ENCODE measurements at regions not wholly inside any gene's neighbourhood (a gene's known extent, or its start where the extent isn't known, plus 50 kb on each side); places are given as distances from the start of the nearest gene placed in this dataset.

- no peaks in the 10 kb centered on the region for H4K20me1 ChIP-seq (ENCODE audit: control insufficient read depth, extremely low read depth, insufficient read depth, low read length)
- H2AFZ ChIP-seq (ENCODE audit: low read length), result peak overlapping the region; percentile 20
- H3K4me2 ChIP-seq (ENCODE audit: extremely low read depth, insufficient read depth, low read length), result peak overlapping the region; percentile 28
- no peaks in the 10 kb centered on the region for H3K79me2 ChIP-seq (ENCODE audit: control insufficient read depth, insufficient read depth, low read length)
- H3K9me3 ChIP-seq (ENCODE audit: control insufficient read depth, insufficient read depth, low read depth, low read length), result no peaks in the 10 kb centered on the region
- TF ChIP-seq EZH2 (IDR thresholded peaks at IDR 0.05; ENCODE audit: low read length, missing control alignments), result no peak
- TF ChIP-seq CTCF (conservative IDR thresholded peaks at IDR 0.05 in 1 of 2, IDR thresholded peaks at IDR 0.05 in 1 of 2; ENCODE audit: low read depth in 1 of 2, low read length in 2 of 2), result no peak
- H3K4me3 ChIP-seq (replicated peaks in 1 of 4; ENCODE audit: control extremely low read depth in 1 of 4, insufficient read depth in 1 of 4, low read depth in 3 of 4, low read length in 4 of 4), result no peak overlapping the region
- H3K4me1 ChIP-seq (ENCODE audit: control insufficient read depth, extremely low read depth, insufficient read depth, low read length), result no peaks in the 10 kb centered on the region
- H3K27ac ChIP-seq (ENCODE audit: insufficient read depth, low read length), result no peak overlapping the region
- no peaks in the 10 kb centered on the region for H3K27me3 ChIP-seq (ENCODE audit: control insufficient read depth, insufficient read depth, low read length)
- no peak overlapping the region for H3K9ac ChIP-seq (ENCODE audit: insufficient read depth, low read length)
- DNase-seq (ENCODE audit: low read depth in 2 of 2), result no peak
- H3K36me3 ChIP-seq (ENCODE audit: control insufficient read depth, insufficient read depth, low read length), result no peaks in the 10 kb centered on the region
These were observed 267.8 kb downstream of the SHOX2 start for GRCh38 chr3:157838457-157838856.

GRCh38 chr3:157837336-157837735, 268.9 kb downstream of the SHOX2 start:
- peak in 1 of 2 donors; percentile 6 for DNase-seq (ENCODE audit: low read depth in 2 of 2)
- Histone ChIP-seq H2AFZ (ENCODE audit: low read length) (no peak overlapping the region), H3K36me3 (ENCODE audit: control insufficient read depth, insufficient read depth, low read length) (no peaks in the 10 kb centered on the region), H3K4me3 (replicated peaks in 1 of 4; ENCODE audit: control extremely low read depth in 1 of 4, insufficient read depth in 1 of 4, low read depth in 3 of 4, low read length in 4 of 4) (no peak overlapping the region), H3K9ac (ENCODE audit: insufficient read depth, low read length) (no peak overlapping the region), H3K4me1 (ENCODE audit: control insufficient read depth, extremely low read depth, insufficient read depth, low read length) (no peaks in the 10 kb centered on the region), H3K79me2 (ENCODE audit: control insufficient read depth, insufficient read depth, low read length) (no peaks in the 10 kb centered on the region), H4K20me1 (ENCODE audit: control insufficient read depth, extremely low read depth, insufficient read depth, low read length) (no peaks in the 10 kb centered on the region), H3K27ac (ENCODE audit: insufficient read depth, low read length) (no peak overlapping the region), H3K27me3 (ENCODE audit: control insufficient read depth, insufficient read depth, low read length) (no peaks in the 10 kb centered on the region), H3K9me3 (ENCODE audit: control insufficient read depth, insufficient read depth, low read depth, low read length) (no peaks in the 10 kb centered on the region), H3K4me2 (ENCODE audit: extremely low read depth, insufficient read depth, low read length) (no peak overlapping the region)
- TF ChIP-seq EZH2 (IDR thresholded peaks at IDR 0.05; ENCODE audit: low read length, missing control alignments) (no peak), CTCF (conservative IDR thresholded peaks at IDR 0.05 in 1 of 2, IDR thresholded peaks at IDR 0.05 in 1 of 2; ENCODE audit: low read depth in 1 of 2, low read length in 2 of 2) (no peak)

GRCh38 chr3:157836022-157836421, 270.2 kb downstream of the SHOX2 start:
- Histone ChIP-seq H3K79me2 (ENCODE audit: control insufficient read depth, insufficient read depth, low read length) (no peaks in the 10 kb centered on the region), H3K4me2 (ENCODE audit: extremely low read depth, insufficient read depth, low read length) (peak overlapping the region; percentile 17), H3K9me3 (ENCODE audit: control insufficient read depth, insufficient read depth, low read depth, low read length) (no peaks in the 10 kb centered on the region), H4K20me1 (ENCODE audit: control insufficient read depth, extremely low read depth, insufficient read depth, low read length) (no peaks in the 10 kb centered on the region), H3K27me3 (ENCODE audit: control insufficient read depth, insufficient read depth, low read length) (no peaks in the 10 kb centered on the region), H2AFZ (ENCODE audit: low read length) (peak overlapping the region; percentile 47), H3K36me3 (ENCODE audit: control insufficient read depth, insufficient read depth, low read length) (no peaks in the 10 kb centered on the region), H3K4me3 (replicated peaks in 1 of 4; ENCODE audit: control extremely low read depth in 1 of 4, insufficient read depth in 1 of 4, low read depth in 3 of 4, low read length in 4 of 4) (peak overlapping the region in 1 of 4 experiments; percentile 5), H3K4me1 (ENCODE audit: control insufficient read depth, extremely low read depth, insufficient read depth, low read length) (no peaks in the 10 kb centered on the region), H3K27ac (ENCODE audit: insufficient read depth, low read length) (no peak overlapping the region), H3K9ac (ENCODE audit: insufficient read depth, low read length) (no peak overlapping the region)
- no peak for TF ChIP-seq EZH2 (IDR thresholded peaks at IDR 0.05; ENCODE audit: low read length, missing control alignments)
- TF ChIP-seq CTCF (conservative IDR thresholded peaks at IDR 0.05 in 1 of 2, IDR thresholded peaks at IDR 0.05 in 1 of 2; ENCODE audit: low read depth in 1 of 2, low read length in 2 of 2), result no peak
- DNase-seq (ENCODE audit: low read depth in 2 of 2), result no peak
